ENCODE measurements at regions not wholly inside any gene's neighbourhood (a gene's known extent, or its start where the extent isn't known, plus 50 kb on each side); places are given as distances from the start of the nearest gene placed in this dataset.
"Not testable (repeated sequence)": the region's sequence is repeated elsewhere in the genome, so short reads cannot be mapped to it uniquely, and the experiment has no call there.

DNA sequence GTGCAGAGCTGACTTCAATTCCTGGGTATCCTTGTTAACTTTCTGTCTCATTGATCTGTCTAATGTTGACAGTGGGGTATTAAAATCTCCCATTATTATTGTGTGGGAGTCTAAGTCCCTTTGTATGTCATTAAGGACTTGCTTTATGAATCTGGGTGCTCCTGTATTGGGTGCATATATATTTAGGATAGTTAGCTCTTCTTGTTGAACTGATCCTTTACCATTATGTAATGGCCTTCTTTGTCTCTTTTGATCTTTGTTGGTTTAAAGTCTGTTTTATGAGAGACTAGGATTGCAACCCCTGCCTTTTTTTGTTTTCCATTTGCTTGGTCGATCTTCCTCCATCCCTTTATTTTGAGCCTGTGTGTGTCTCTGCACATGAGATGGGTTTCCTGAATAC is 5269.5 kb upstream of the TPTE start:
- TF ChIP-seq CTCF (conservative IDR thresholded peaks at IDR 0.05; ENCODE audit: low read length); EZH2phosphoT487 (IDR thresholded peaks at IDR 0.05; ENCODE audit: borderline replicate concordance, low read depth, low read length): not testable (repeated sequence)

Data from OCI-LY7 (cell line).